ELR (cell line): ENCODE measurements at regions not wholly inside any gene's neighbourhood (a gene's known extent, or its start where the extent isn't known, plus 50 kb on each side); places are given as distances from the start of the nearest gene placed in this dataset.
A peak's percentile ranks its signal among the peaks of the same experiment; 100 is the strongest.
"Not testable (repeated sequence)": the region's sequence is repeated elsewhere in the genome, so short reads cannot be mapped to it uniquely, and the experiment has no call there.

ENCODE experiments used
- DNase-seq: peaks from one replicate; pipeline ENCODE4 v3.0.0-alpha.2; 2015; ENCODE audit warnings: low read depth

DNA sequence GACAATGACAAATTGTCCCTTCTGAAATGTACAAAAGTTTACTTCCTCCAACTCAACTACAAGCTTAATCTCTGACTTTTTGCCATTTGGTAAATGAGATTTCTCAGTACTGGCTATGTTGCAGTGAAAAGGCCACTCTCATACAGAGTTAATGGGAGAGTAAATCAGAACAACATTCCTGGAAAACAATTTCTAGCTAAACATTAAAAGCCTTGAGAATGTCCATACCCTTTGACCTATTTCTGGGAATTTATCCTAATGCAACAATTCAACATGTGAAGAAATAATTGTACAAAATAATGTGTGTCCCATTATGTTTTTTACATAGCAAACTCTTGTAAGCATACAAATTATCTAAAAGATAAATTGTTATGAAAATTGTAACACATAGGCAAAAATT lies 56.3 kb upstream of the SPEF2 start:
- DNase-seq: no peak

DNA sequence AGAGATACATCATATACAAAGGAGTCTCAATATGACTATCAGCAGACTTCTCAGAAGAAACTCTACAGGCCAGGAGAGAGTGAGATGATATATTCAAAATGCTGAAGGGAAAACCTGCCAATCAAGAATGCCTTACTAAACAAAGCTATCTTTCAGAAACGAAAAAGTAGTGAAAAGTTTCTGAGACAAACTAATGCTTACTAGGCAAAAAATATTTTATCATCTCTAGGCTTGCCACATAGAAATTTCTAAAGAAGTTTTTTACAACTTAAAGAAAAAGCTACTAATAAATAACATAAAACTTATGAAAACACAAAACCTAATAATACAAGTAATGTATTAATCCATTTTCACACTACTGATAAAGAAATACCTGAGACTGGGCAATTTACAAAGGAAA lies 59.9 kb upstream of the SPEF2 start:
- no peak for DNase-seq

DNA sequence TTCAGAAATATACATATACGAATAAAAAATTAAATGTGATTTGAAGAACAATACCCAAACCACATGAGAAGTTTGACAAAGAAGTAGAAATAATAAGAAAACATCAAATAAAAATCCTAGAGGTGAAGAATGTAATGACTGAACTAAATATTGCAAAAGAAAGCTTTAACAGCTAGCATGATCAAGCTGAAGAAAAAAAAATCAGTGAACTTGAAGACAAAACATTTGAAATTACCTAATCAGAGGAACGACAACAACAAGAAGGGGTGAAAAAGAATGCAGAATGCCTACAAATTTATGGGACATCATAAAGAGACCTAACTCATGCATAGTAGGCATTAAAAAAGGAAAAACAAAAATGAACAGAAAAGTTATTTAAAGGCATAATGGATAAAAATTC lies 60.5 kb upstream of the SPEF2 start:
- no peak for DNase-seq

DNA sequence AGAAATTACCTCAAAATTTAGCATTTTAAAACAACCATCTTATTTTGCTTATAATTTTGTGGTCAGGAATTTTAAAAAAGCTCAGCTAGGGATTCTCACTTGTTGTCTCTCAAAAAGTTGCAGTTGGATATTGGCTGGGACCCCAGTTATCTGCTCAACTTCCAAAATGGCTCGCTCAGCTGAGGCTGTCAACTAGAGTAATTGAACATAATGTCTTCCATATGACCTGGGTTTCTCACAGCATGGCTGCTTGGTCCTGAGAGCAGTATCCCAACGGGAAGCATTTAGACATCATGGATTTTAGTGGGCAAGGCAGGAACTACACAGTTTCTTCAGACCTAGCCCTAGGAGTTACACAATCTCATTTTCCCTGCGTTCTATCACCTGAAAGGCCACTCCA lies 63.6 kb upstream of the SPEF2 start:
- DNase-seq: no peak

- DNase-seq: no peak
These were observed 72.5 kb upstream of the SPEF2 start for GRCh38 chr5:35545190-35545589.

DNA sequence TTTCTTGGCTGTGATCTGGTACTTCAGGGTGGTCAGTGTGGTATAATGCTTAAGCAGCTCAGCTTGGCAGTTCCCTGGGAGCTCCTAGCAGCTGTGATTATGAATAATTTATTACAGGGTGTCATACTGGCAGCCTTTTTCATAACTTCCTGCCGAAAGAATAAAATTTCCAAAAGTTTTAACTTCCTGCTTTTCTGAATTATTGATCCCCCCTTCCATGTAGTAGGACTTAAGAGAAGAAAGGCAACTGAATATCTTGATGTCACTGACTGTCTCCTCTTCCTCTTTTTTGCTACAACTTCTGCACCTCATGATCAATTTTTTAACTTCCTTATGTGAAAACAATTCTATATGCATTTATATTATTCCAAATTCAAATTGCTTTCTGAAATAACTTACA lies 74.3 kb upstream of the SPEF2 start:
- DNase-seq: no peak

DNA sequence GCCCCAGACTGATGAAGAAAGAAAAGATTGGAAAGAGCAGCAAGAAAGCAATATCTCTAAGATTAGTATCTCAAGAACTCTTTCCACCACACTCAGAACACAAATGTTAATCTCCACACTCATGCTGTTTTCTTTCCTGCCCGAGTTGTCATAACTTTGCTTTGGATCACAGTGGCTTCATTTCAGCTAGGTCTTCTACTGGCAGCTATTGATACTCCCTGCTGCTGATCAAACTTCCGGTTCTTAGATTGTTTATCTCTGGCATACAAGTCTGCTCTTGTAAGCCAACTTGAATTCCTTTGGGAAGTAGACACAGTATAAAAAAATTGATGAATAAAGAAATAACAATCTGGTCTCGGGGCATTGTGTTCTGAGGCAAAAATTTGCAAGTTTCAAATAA lies 77.7 kb upstream of the SPEF2 start:
- DNase-seq: no peak

GRCh38 chr5:35538198-35538931 lies 79.3 kb upstream of the SPEF2 start:
- DNase-seq: no peak

- no peak for DNase-seq
These were observed 84.5 kb upstream of the SPEF2 start for GRCh38 chr5:35533156-35533555.

DNA sequence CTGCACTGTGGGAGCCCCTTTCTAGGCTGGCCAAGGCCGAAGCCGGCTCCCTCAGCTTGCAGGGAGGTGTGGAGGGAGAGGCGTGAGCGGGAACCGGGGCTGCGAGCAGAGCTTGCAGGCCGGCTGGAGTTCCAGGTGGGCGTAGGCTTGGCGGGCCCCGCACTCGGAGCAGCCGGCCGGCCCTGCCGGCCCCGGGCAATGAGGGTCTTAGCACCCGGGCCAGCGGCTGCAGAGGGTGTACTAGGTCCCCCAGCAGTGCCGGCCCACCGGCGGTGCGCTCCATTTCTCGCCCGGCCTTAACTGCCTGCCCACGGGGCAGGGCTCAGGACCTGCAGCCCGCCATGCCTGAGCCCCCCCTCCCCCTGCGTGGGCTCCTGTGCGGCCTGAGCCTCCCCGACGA lies 86.1 kb upstream of the SPEF2 start:
- DNase-seq: not testable (repeated sequence)

DNA sequence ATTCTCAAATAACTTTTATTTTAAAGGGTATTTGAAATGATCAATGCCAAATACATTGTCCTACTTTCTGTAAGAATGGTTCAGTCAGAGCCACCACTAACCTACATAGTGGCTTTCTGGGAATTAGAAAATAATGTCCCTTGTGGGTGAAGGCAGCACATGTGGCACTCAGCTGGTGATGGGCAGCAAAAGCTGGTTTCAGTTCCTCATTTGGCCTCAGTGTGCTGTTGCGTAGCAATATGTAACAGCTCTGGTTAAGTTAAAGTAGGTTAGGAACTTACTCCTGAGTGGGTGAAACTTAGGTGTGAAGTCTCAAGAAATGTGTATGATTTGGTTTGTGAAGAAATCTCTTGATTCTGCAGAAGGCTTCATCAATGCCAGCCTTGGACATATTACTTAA lies 99.6 kb upstream of the SPEF2 start:
- no peak for DNase-seq

DNA sequence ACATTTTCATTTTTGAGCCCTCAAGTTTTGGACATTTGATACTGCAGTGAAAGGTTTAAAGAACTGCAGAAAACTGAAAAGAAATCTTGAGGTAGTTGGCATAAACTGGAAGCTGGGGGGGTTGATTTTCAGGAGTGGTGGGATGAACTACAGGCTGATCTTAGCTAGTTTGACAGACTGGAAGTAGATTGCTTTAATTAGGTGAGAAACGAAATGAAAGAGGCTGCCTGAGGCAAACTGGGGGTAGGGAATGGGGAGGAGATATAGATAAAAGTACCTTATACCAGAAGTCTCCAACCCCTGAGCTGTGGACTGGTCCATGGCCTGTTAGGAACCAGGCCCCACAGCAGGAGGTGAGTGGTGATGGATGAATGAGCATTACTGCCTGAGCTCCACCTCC lies 101.4 kb upstream of the SPEF2 start:
- no peak for DNase-seq

DNA sequence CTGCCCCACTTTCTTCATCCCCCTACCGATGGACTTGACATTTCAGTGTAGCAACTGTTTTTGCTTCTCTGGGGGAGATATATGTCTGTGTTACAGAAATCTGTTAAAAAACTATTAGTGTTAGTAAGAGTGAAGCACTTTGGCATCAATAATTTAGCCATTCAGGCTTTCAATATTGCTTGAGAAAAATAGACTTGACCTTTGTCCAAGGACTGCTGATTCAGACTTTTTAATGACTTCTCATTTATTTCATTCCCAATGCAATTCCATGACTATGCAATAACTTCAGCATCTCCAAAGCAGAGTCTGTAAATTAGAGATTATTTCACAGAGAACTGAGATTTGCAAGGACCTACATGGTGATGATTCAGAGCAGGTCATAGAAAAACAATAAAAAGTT lies 104.1 kb upstream of the SPEF2 start:
- no peak for DNase-seq

DNA sequence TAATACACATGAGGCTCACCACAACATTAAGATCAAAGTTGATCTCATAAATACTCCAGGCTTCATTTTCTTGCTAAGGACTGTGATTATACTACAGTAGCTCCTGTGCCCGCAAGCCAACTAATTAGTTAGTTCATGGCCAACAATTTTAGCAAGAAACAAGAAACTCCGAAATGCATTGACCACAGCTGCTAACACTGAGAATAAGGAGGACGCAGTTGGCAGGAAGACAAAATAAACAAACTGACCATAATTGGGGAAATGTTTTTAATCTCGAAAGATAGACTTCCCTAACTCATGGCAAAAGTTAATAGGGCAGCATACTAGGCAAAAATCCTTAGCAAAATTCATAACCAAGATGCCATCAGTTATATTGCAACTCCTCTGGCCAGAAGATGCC lies 115.5 kb upstream of the SPEF2 start:
- no peak for DNase-seq

- DNase-seq: peak; percentile 4
These were observed 128.9 kb upstream of the SPEF2 start for GRCh38 chr5:35488791-35489190.

GRCh38 chr5:35488055-35488454 lies 129.6 kb upstream of the SPEF2 start:
- no peak for DNase-seq

- DNase-seq: no peak
These were observed 130.2 kb upstream of the SPEF2 start for GRCh38 chr5:35487233-35488025.

- no peak for DNase-seq
These were observed 132.2 kb upstream of the SPEF2 start for GRCh38 chr5:35485487-35485886.

DNA sequence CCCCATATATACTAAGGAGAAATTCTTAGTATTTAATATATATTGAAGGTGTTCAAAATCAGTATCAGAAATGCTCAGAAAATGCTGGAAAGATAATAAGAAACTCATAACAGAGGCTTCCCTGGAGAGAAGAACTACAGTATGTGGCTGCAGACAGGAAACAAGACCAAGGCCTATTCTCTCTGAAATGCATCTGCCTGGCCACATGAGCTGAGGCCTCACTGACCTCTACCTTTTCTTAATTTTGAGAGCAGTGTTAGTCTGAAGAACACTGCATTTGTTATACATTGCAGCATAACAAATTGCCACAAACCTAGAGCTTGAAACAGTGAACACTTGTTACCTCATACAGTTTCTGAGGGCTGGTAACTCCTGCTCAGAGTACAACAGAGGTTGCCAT lies 133.4 kb upstream of the SPEF2 start:
- DNase-seq: no peak

DNA sequence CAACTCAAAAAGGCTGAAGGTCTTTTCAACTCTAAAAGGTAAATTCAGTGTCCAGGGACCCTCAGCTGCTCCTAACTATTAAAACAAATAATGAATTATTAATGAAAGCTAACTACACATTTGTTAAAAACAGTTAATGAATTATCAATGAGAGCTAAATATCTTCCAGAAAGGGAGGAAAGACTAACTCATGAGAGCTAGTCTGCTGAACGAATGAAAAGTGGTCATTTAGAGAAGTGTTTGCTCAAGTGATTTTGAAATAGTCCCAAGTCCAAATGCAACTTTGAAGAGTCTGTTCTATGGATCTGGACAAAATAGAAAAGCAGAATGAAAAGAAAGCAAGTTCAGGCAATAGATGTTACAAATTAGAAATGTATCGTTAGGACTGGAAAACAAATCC lies 133.9 kb upstream of the SPEF2 start:
- DNase-seq: no peak

GRCh38 chr5:35483191-35483590 lies 134.5 kb upstream of the SPEF2 start:
- no peak for DNase-seq

GRCh38 chr5:35482167-35482755 lies 135.4 kb upstream of the SPEF2 start:
- DNase-seq: no peak
